ENCODE measurements at regions not wholly inside any gene's neighbourhood (a gene's known extent, or its start where the extent isn't known, plus 50 kb on each side); places are given as distances from the start of the nearest gene placed in this dataset.
"Not testable (repeated sequence)": the region's sequence is repeated elsewhere in the genome, so short reads cannot be mapped to it uniquely, and the experiment has no call there.

DNA sequence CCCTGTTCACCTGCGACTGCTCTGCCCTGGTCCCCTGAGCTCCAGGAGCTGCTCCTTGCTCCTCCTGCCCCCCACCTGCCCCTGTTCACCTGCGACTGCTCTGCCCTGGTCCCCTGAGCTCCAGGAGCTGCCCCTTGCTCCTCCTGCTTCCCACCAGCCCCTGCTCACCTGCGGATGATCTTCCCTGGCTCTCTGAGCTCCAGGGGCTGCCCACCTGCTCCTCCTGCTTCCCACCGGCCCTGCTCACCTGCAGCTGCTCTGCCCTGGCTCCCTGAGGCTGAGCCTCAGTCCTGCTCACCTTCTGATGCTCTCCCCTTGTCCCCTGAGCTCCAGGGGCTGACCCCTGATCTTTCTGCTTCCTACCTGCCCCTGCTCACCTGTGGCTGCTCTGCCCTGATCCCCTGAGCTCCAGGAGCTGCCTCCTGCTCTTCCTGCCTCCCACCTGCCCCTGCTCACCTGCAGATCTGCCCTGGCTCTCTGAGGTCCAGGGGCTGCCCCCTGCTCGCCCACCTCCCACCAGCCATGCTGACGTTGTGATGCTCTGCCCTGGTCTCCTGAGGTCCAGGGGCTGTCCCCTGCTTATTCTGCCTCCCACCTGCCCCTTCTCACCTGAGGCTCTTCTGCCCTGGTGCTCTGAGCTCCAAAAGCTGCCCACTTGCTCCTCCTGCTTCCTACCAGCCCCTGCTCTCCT lies 219.2 kb downstream of the TMEM121 start:
- H3K4me3 Mint-ChIP-seq, result no peak overlapping the region
- DNase-seq, result no peak
- H3K4me1 Mint-ChIP-seq, result peaks cover 3% of the 10 kb centered on the region
- CTCF ChIA-PET, result no interaction called here
- H3K9me3 Mint-ChIP-seq, result no peaks in the 10 kb centered on the region
- peaks cover 19% of the 10 kb centered on the region for H3K27me3 Mint-ChIP-seq
- no peaks in the 10 kb centered on the region for H3K36me3 Mint-ChIP-seq
- no peak overlapping the region for H3K27ac Mint-ChIP-seq

GRCh38 chr14:105746124-105746514 lies 219.7 kb downstream of the TMEM121 start:
- CTCF ChIA-PET, result no interaction called here
- no peaks in the 10 kb centered on the region for H3K9me3 Mint-ChIP-seq
- DNase-seq, result no peak
- H3K27ac Mint-ChIP-seq, result no peak overlapping the region
- no peak overlapping the region for H3K4me3 Mint-ChIP-seq
- H3K4me1 Mint-ChIP-seq, result peaks cover 3% of the 10 kb centered on the region
- no peaks in the 10 kb centered on the region for H3K36me3 Mint-ChIP-seq
- peaks cover 19% of the 10 kb centered on the region for H3K27me3 Mint-ChIP-seq

DNA sequence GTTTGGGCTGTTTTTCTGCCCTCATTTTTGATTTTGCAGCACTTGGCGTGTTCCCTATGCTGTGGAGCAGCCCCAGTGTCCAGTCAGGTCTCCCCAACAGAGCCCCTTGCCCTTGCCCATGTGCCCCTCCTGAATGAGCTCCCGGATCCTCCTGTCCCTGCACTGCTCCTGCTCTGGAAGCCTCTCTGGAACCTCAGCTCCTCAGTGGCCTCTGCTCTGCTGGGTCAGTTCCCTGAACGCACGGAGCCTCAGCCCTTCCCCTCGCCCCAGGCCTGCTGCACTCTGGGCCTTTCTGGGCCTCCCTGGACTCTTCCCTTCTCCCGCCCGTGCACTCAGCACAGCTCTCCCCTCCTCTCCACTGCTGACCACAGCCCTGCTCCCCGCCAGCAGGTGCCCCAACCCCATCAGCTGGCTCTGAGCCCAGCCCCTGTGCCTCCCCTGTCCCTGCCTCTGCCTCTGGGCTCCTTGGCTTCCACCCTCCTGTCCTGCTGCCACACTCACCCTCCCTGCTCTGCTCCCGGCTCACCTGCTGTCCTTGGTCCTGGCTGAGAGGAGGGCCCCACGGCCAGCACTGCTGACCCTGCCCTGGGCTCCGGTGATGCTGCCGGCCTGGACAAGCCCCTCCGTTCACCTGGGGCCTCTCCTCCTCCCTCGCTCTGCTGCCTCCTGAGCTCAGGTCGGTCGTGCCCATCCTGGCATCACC lies 220.6 kb downstream of the TMEM121 start:
- H3K36me3 Mint-ChIP-seq, DNase-seq, H3K27ac Mint-ChIP-seq, H3K4me3 Mint-ChIP-seq, CTCF ChIA-PET, H3K9me3 Mint-ChIP-seq, H3K4me1 Mint-ChIP-seq: not testable (repeated sequence)
- H3K27me3 Mint-ChIP-seq, result peaks cover 23% of the 10 kb centered on the region

DNA sequence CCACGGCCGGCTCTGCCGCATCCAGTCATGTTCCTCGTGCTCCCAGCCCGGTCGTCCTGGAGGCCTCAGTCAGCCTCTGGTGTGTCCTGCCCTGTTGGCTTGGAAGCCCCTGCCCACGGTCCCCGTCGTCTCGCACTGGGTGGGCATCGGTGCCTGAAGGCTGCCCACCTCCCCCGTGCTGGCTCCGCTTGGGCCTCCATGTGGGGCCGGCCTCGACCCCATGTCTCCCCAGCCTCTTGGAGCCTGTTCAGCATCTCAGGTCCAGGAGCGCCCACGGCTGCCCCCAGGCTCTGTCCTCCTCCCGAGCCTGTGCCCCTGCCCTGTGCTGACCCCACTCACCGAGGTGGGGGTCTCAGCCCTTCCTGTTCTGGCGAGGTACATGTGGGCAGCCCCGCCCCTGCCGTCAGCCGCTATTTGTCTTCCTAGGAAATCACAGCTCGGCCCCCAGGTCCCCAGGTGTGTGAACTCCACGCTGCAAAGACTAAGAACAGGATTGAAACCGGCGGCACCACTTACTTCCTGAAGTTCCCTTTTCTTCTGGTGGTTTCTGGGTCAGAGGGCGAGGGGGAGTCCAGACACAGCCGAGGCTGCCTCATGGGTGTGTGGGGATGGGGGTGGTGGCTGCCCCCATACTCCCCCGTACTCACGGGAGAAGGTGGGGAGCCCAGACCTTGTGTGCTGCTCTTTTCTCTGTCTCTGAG lies 221.3 kb downstream of the TMEM121 start:
- H3K4me3 Mint-ChIP-seq, result not testable (repeated sequence)

GRCh38 chr14:105748204-105748578 lies 221.8 kb downstream of the TMEM121 start:
- Mint-ChIP-seq H3K36me3 (no peaks in the 10 kb centered on the region), H3K27ac (no peak overlapping the region), H3K4me3 (no peak overlapping the region)

More for the DNA sequence above, 221.3 kb downstream of the TMEM121 start:
- H3K9me3 Mint-ChIP-seq, H3K36me3 Mint-ChIP-seq, H3K4me1 Mint-ChIP-seq, DNase-seq, H3K27ac Mint-ChIP-seq, CTCF ChIA-PET: not testable (repeated sequence)
- peaks cover 23% of the 10 kb centered on the region for H3K27me3 Mint-ChIP-seq

DNA sequence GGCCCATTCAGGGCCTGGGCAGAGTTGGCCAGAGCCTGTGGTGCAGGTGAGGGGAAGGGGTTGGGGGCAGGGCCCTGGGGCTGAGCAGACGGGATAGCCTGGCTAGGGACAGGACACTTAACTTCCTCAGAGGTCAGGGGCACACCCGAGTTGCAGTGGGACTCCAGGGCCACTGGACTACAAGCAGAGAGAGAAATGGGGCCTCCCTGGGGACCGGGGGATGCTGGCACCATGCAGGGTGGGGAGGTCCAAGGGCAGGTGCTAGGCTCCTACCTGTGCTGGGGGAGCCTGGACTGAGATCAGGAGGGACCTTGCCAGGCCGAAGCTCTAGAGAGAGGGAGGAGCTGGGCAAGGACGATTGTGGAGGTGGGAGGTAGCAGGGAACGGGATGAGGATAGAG lies 222.3 kb downstream of the TMEM121 start:
- H3K27me3 Mint-ChIP-seq, result peaks cover 26% of the 10 kb centered on the region
- H3K9me3 Mint-ChIP-seq, H3K27ac Mint-ChIP-seq, H3K4me3 Mint-ChIP-seq, H3K4me1 Mint-ChIP-seq, CTCF ChIA-PET, DNase-seq, H3K36me3 Mint-ChIP-seq: not testable (repeated sequence)

More at GRCh38 chr14:105748204-105748578, 221.8 kb downstream of the TMEM121 start:
- CTCF ChIA-PET, result no interaction called here
- DNase-seq, result no peak
- Mint-ChIP-seq H3K4me1 (peaks cover 3% of the 10 kb centered on the region), H3K27me3 (peaks cover 23% of the 10 kb centered on the region), H3K9me3 (no peaks in the 10 kb centered on the region)

- H3K9me3 Mint-ChIP-seq, H3K4me3 Mint-ChIP-seq, CTCF ChIA-PET: not testable (repeated sequence)
Observed at GRCh38 chr14:105749870-105750541, 223.6 kb downstream of the TMEM121 start.

DNA sequence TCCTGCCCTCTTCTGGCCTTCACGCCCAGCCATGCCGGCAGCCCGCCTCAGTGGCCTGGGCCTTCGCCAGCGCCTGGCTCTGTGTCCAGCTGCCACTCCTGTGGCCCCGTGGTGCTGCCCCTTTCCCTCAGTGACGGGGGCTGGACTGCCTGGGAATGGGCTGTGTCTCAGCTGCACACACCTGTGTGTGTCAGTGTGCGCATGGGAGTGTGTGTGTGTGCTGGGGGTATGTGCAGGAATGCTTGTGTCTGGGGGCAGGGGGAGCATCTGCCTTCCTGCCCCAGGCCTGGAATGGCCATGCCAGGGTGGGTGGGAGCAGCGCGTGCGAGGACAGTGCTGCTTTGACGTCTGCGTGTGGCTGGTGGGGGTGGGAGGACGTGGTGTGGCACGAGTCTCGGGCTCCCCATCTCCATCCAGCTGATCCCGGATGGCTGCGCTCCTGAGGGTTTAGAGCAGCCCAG lies 224.9 kb downstream of the TMEM121 start:
- H3K4me1 Mint-ChIP-seq, CTCF ChIA-PET: not testable (repeated sequence)
- peaks cover 29% of the 10 kb centered on the region for H3K27me3 Mint-ChIP-seq

More at GRCh38 chr14:105749870-105750541, 223.6 kb downstream of the TMEM121 start:
- not testable (repeated sequence) for H3K36me3 Mint-ChIP-seq, H3K27ac Mint-ChIP-seq, H3K4me1 Mint-ChIP-seq, DNase-seq
- H3K27me3 Mint-ChIP-seq, result peaks cover 31% of the 10 kb centered on the region

DNA sequence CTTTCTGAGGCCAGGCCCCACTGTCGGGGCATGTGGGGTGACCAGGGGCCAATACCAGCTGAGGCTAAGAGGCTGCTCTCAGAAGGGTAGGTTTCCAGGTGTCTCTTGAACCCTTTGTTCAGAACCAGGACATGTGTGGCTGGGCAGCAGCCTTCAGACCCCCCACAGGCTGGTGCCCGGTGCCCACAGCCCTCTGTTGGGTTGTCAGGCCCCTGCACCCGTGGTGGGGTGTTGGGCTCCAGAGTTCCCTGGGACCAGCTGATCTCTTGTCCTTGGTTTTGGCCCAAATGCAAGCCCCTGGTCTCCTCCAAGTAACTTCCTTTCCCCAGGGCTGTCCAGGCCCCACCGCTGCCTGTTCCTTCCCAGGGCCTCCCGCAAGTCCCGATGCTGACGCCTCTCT lies 226.0 kb downstream of the TMEM121 start:
- H3K27ac Mint-ChIP-seq, DNase-seq, H3K4me3 Mint-ChIP-seq, H3K36me3 Mint-ChIP-seq, H3K9me3 Mint-ChIP-seq, CTCF ChIA-PET, H3K4me1 Mint-ChIP-seq: not testable (repeated sequence)
- peaks cover 20% of the 10 kb centered on the region for H3K27me3 Mint-ChIP-seq

More for the DNA sequence above, 224.9 kb downstream of the TMEM121 start:
- DNase-seq, result peak; percentile 7
- H3K9me3 Mint-ChIP-seq, H3K36me3 Mint-ChIP-seq, H3K27ac Mint-ChIP-seq, H3K4me3 Mint-ChIP-seq: not testable (repeated sequence)

- DNase-seq, result peak; percentile 16
- H3K4me1 Mint-ChIP-seq, result no peaks in the 10 kb centered on the region
Observed at GRCh38 chr14:105760691-105761344, 234.4 kb downstream of the TMEM121 start.

GRCh38 chr14:105761345-105761740 lies 235.0 kb downstream of the TMEM121 start:
- DNase-seq, result peak; percentile 9
- H3K9me3 Mint-ChIP-seq, CTCF ChIA-PET, H3K36me3 Mint-ChIP-seq, H3K4me3 Mint-ChIP-seq, H3K4me1 Mint-ChIP-seq, H3K27ac Mint-ChIP-seq: not testable (repeated sequence)
- peaks cover 13% of the 10 kb centered on the region for H3K27me3 Mint-ChIP-seq

More at GRCh38 chr14:105760691-105761344, 234.4 kb downstream of the TMEM121 start:
- CTCF ChIA-PET, result no interaction called here
- Mint-ChIP-seq H3K27ac (no peak overlapping the region), H3K36me3 (no peaks in the 10 kb centered on the region), H3K9me3 (no peaks in the 10 kb centered on the region), H3K4me3 (no peak overlapping the region), H3K27me3 (peaks cover 13% of the 10 kb centered on the region)

DNA sequence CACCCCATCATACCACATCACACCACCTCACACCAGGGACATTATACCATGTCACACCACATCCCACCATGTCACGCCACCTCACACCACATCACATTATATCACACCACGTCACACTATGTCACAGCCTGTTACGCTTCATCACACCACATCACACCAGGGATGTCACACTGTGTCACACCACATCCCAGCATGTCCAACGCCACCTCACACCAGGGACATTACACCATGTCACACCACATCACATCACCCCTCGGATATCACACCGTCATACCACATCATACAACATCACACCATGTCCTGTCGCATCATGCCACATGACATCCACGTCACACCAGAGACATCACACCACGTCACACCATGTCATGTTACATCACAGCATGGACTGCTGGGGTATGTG lies 235.5 kb downstream of the TMEM121 start:
- Mint-ChIP-seq H3K27ac (no peak overlapping the region), H3K9me3 (no peaks in the 10 kb centered on the region), H3K36me3 (no peaks in the 10 kb centered on the region), H3K4me1 (no peaks in the 10 kb centered on the region), H3K27me3 (peaks cover 13% of the 10 kb centered on the region), H3K4me3 (no peak overlapping the region)
- CTCF ChIA-PET, result no interaction called here
- peak; percentile 15 for DNase-seq

- peaks cover 13% of the 10 kb centered on the region for H3K27me3 Mint-ChIP-seq
- CTCF ChIA-PET, DNase-seq, H3K4me3 Mint-ChIP-seq, H3K9me3 Mint-ChIP-seq, H3K36me3 Mint-ChIP-seq, H3K4me1 Mint-ChIP-seq, H3K27ac Mint-ChIP-seq: not testable (repeated sequence)
Observed at GRCh38 chr14:105762262-105762661, 235.9 kb downstream of the TMEM121 start.
